SK-N-SH (cell line): ENCODE measurements at regions not wholly inside any gene's neighbourhood (a gene's known extent, or its start where the extent isn't known, plus 50 kb on each side); places are given as distances from the start of the nearest gene placed in this dataset.

Source experiments
- CTCF ChIA-PET: fragments of 300-600, 350-600 bp; formaldehyde crosslinking; extraction: SDS; loops from one replicate; lab custom pipeline; 2021; lab: Yijun Ruan, JAX
- POLR2A ChIA-PET: fragments of 350-600 bp; sonication (Branson Sonifier 250); formaldehyde crosslinking; extraction: SDS; loops from one replicate; lab custom pipeline; 2020; ENCODE audit warnings: antibody characterized with exemption, inconsistent platforms; lab: Yijun Ruan, JAX
- DNase-seq: peaks from one replicate; pipeline ENCODE4 v3.0.0; 2012
- H2AFZ ChIP-seq: fragments of 200-600 bp; sonication (generic); 2 replicates; pipeline ENCODE4 v1.8.1; 2016; ENCODE audit warnings: antibody characterized with exemption, mild to moderate bottlenecking, low read depth
- H3F3A ChIP-seq: fragments of 200-600 bp; sonication (generic); replicated peaks from 2 replicates; pipeline ENCODE3; 2016; ENCODE audit warnings: antibody characterized with exemption, mild to moderate bottlenecking; ENCODE audit not compliant: insufficient read depth
- H3K27ac ChIP-seq, 2 experiments: fragments of 200-500 bp in 1 of 2; fragments of 200-600 bp in 1 of 2; sonication (Bioruptor generic) in 1 of 2; sonication (generic), shearing (Covaris generic) in 1 of 2; 2 replicates each; pipeline versions ENCODE4 v1.5.1 to v1.6.1; 2014 to 2016; ENCODE audit warnings: low read depth in 2 of 2, inconsistent platforms in 1 of 2, low read length in 1 of 2, mild to moderate bottlenecking in 1 of 2, mixed read lengths in 1 of 2
- H3K27me3 ChIP-seq: fragments of 200-600 bp; sonication (generic), shearing (Covaris generic); 2 replicates; pipeline ENCODE4 v1.6.1; 2016; ENCODE audit warnings: mixed run types; ENCODE audit not compliant: insufficient read depth
- H3K36me3 ChIP-seq, 2 experiments: fragments of 200-500 bp in 1 of 2; fragments of 200-600 bp in 1 of 2; sonication (Bioruptor generic) in 1 of 2; sonication (generic) in 1 of 2; replicated peaks in 1 of 2; 2 replicates each; pipeline versions ENCODE3 to v1.5.1; 2014 to 2016; ENCODE audit warnings: low read length in 1 of 2, mild to moderate bottlenecking in 1 of 2; ENCODE audit not compliant: insufficient read depth in 2 of 2, control insufficient read depth in 1 of 2
- H3K4me1 ChIP-seq, 2 experiments: fragments of 200-500 bp in 1 of 2; fragments of 200-600 bp in 1 of 2; sonication (Bioruptor generic) in 1 of 2; sonication (generic), shearing (Covaris generic) in 1 of 2; 2 replicates each; pipeline versions ENCODE4 v1.5.1 to v1.6.1; 2014 to 2016; ENCODE audit warnings: low read depth in 1 of 2, low read length in 1 of 2, mixed run types in 1 of 2; ENCODE audit not compliant: insufficient read depth in 2 of 2, control insufficient read depth in 1 of 2
- H3K4me2 ChIP-seq: fragments of 200-600 bp; sonication (generic), shearing (Covaris generic); 2 replicates; pipeline ENCODE4 v1.6.1; 2017; ENCODE audit warnings: mixed run types
- H3K4me3 ChIP-seq, 2 experiments: fragments of 200-500 bp in 1 of 2; fragments of 200-600 bp in 1 of 2; sonication (Bioruptor generic) in 1 of 2; sonication (generic), shearing (Covaris generic) in 1 of 2; 2 replicates each; pipeline versions ENCODE4 v1.5.1 to v1.8.1; 2014 to 2016; ENCODE audit warnings: low read depth in 2 of 2, inconsistent platforms in 1 of 2, low read length in 1 of 2, mild to moderate bottlenecking in 1 of 2, mixed read lengths in 1 of 2, moderate library complexity in 1 of 2
- H3K79me2 ChIP-seq: fragments of 200-600 bp; sonication (generic); 2 replicates; pipeline ENCODE4 v1.8.1; 2017; ENCODE audit warnings: mild to moderate bottlenecking; ENCODE audit not compliant: insufficient read depth
- H3K9ac ChIP-seq: fragments of 200-600 bp; sonication (generic); 2 replicates; pipeline ENCODE4 v1.6.1; 2017; ENCODE audit warnings: mixed run types
- H3K9me2 ChIP-seq: fragments of 200-600 bp; sonication (generic); 2 replicates; pipeline ENCODE4 v1.6.1; 2017; ENCODE audit warnings: mixed run types
- H3K9me3 ChIP-seq: fragments of 200-600 bp; sonication (generic); 2 replicates; pipeline ENCODE4 v1.6.1; 2017; ENCODE audit warnings: mixed run types, mild to moderate bottlenecking, moderate library complexity
- H4K20me1 ChIP-seq: fragments of 200-600 bp; sonication (generic); 2 replicates; pipeline ENCODE4 v1.6.1; 2017; ENCODE audit warnings: mild to moderate bottlenecking, mixed run types; ENCODE audit not compliant: insufficient read depth
- CHD2 ChIP-seq: fragments of 150-350 bp; IDR thresholded peaks from 2 replicates; pipeline ENCODE4 v1.6.1; 2018; ENCODE audit warnings: low read length; ENCODE audit not compliant: partially characterized antibody
- ELF1 ChIP-seq: IDR thresholded peaks from 2 replicates; pipeline ENCODE4 v1.4.0; 2012
- EP300 ChIP-seq, 2 experiments: IDR thresholded peaks; 2 replicates each; pipeline versions ENCODE4 v1.4.0 to v1.6.1; 2012; ENCODE audit warnings: borderline replicate concordance in 1 of 2, low read depth in 1 of 2, low read length in 1 of 2
- FOSL2 ChIP-seq: IDR thresholded peaks from 2 replicates; pipeline ENCODE4 v1.4.0; 2012; ENCODE audit warnings: low read depth, mild to moderate bottlenecking, moderate library complexity, borderline replicate concordance
- GABPA ChIP-seq: IDR thresholded peaks from 2 replicates; pipeline ENCODE4 v1.4.0; 2012; ENCODE audit warnings: low read depth, mild to moderate bottlenecking
- JUND ChIP-seq: IDR thresholded peaks from 2 replicates; pipeline ENCODE4 v1.4.0; 2012
- MAX ChIP-seq: IDR thresholded peaks from 2 replicates; pipeline ENCODE4 v1.4.0; 2012; ENCODE audit warnings: low read depth
- NFIC ChIP-seq: IDR thresholded peaks from 2 replicates; pipeline ENCODE4 v1.4.0; 2012; ENCODE audit warnings: borderline replicate concordance
- NRF1 ChIP-seq: IDR thresholded peaks from 2 replicates; pipeline ENCODE4 v1.6.1; 2012; ENCODE audit warnings: low read depth, mild to moderate bottlenecking, low read length
- PBX3 ChIP-seq: IDR thresholded peaks from 2 replicates; pipeline ENCODE4; 2012
- POLR2AphosphoS5 ChIP-seq: IDR thresholded peaks from 2 replicates; pipeline ENCODE4 v1.6.1; 2012; ENCODE audit warnings: low read depth, low read length
- RCOR1 ChIP-seq: fragments of 150-350 bp; IDR thresholded peaks from 2 replicates; pipeline ENCODE4 v1.6.1; 2017; ENCODE audit warnings: antibody characterized with exemption, low read length
- REST ChIP-seq: IDR thresholded peaks from 2 replicates; pipeline ENCODE4 v1.6.1; 2012; ENCODE audit warnings: mild to moderate bottlenecking, low read depth, low read length, moderate library complexity
- RFX5 ChIP-seq: IDR thresholded peaks from 2 replicates; pipeline ENCODE4 v1.6.1; 2012; ENCODE audit warnings: mild to moderate bottlenecking, improper control_type of control experiment, low read length
- SMC3 ChIP-seq: IDR thresholded peaks from 2 replicates; pipeline ENCODE4 v1.6.1; 2012; ENCODE audit warnings: low read depth, low read length, improper control_type of control experiment
- TAF1 ChIP-seq: IDR thresholded peaks from 2 replicates; pipeline ENCODE4 v1.6.1; 2012; ENCODE audit warnings: low read depth, mild to moderate bottlenecking, low read length, moderate library complexity, borderline replicate concordance
- TCF12 ChIP-seq: IDR thresholded peaks from 2 replicates; pipeline ENCODE4 v1.4.0; 2012
- YY1 ChIP-seq: IDR thresholded peaks from 2 replicates; pipeline ENCODE4 v1.4.0; 2012; ENCODE audit warnings: low read depth, mild to moderate bottlenecking
- WGBS: methylation state at CpG from one replicate; pipeline ENCODE4 v1.1.6; 2017; ENCODE audit warnings: low lambda C conversion rate; 5-methylcytosine and 5-hydroxymethylcytosine counted together

GRCh38 chr1:94304553-94304952 lies 67.2 kb upstream of the ARHGAP29 start:
- H3K4me2 ChIP-seq = peak overlapping the region; percentile 8; the same call in 1 of the 2 replicates
- no peaks in the 10 kb centered on the region for H3K36me3 ChIP-seq
- H3K27ac ChIP-seq = no peak overlapping the region
- no peaks in the 10 kb centered on the region for H3F3A ChIP-seq
- TF ChIP-seq JUND (peak; percentile 42), FOSL2 (peak; percentile 72; the same call in 1 of the 2 replicates), MAX (no peak), PBX3 (peak; percentile 37), TCF12 (peak; percentile 38; the same call in 1 of the 2 replicates), NFIC (peak; percentile 22; the same call in 1 of the 2 replicates), EP300 (IDR thresholded peaks at IDR 0.05; ENCODE audit: borderline replicate concordance in 1 of 2, low read depth in 1 of 2, low read length in 1 of 2) (peak in 1 of 2 experiments; percentile 43; a peak in 1 of 4 replicates), NRF1 (no peak)
- H3K4me3 ChIP-seq = no peak overlapping the region
- WGBS = 89% methylated on average over 1 of the region's 1 CpG
- H2AFZ ChIP-seq = no peak overlapping the region
- H3K9me2 ChIP-seq = no peaks in the 10 kb centered on the region
- no peaks in the 10 kb centered on the region for H4K20me1 ChIP-seq
- H3K9me3 ChIP-seq = no peaks in the 10 kb centered on the region
- H3K9ac ChIP-seq = no peak overlapping the region
- no peaks in the 10 kb centered on the region for H3K27me3 ChIP-seq
- no peak for DNase-seq
- H3K4me1 ChIP-seq = peaks cover 0 to 14% of the 10 kb centered on the region in 2 experiments; a peak in 1 of 4 replicates
- POLR2A ChIA-PET = no interaction called here
- H3K79me2 ChIP-seq = no peaks in the 10 kb centered on the region
- CTCF ChIA-PET = no interaction called here

- H3F3A ChIP-seq = no peaks in the 10 kb centered on the region
- no peak overlapping the region for H3K9ac ChIP-seq
- H3K36me3 ChIP-seq = no peaks in the 10 kb centered on the region
- 68% methylated on average over 1 of the region's 1 CpG for WGBS
- no peaks in the 10 kb centered on the region for H3K79me2 ChIP-seq
- TF ChIP-seq NFIC (no peak), POLR2AphosphoS5 (no peak), CHD2 (no peak), SMC3 (no peak), RCOR1 (no peak), REST (no peak), ELF1 (no peak), RFX5 (no peak), GABPA (no peak), YY1 (no peak), TAF1 (no peak), NRF1 (no peak)
- no peak overlapping the region for H3K27ac ChIP-seq
- no peaks in the 10 kb centered on the region for H3K27me3 ChIP-seq
- H2AFZ ChIP-seq = no peak overlapping the region
- H3K9me3 ChIP-seq = no peaks in the 10 kb centered on the region
- no peak overlapping the region for H3K4me3 ChIP-seq
- no peak overlapping the region for H3K4me2 ChIP-seq
- DNase-seq = no peak
- no peaks in the 10 kb centered on the region for H4K20me1 ChIP-seq
- H3K4me1 ChIP-seq = peaks cover 0 to 19% of the 10 kb centered on the region in 2 experiments; a peak in 1 of 4 replicates
- CTCF ChIA-PET = no interaction called here
- POLR2A ChIA-PET = no interaction called here
- no peaks in the 10 kb centered on the region for H3K9me2 ChIP-seq
Measured at GRCh38 chr1:94303005-94303404, 65.6 kb upstream of the ARHGAP29 start.
